Endothelial cell of umbilical vein (primary cell): ENCODE measurements at regions not wholly inside any gene's neighbourhood (a gene's known extent, or its start where the extent isn't known, plus 50 kb on each side); places are given as distances from the start of the nearest gene placed in this dataset.

Source experiments
- BruUV-seq: library from RNA; stranded (reverse); fragments of 400-500 nt; replicated peaks from 2 replicates; lab custom pipeline; 2021; lab: Mats Ljungman, UMichigan
- CTCF ChIA-PET: fragments of 300-600, 350-600 bp; sonication (Branson Sonifier 250); formaldehyde crosslinking; loops from one replicate; lab custom pipeline; 2021; ENCODE audit warnings: antibody characterized with exemption, inconsistent platforms; lab: Charles Lee
- POLR2A ChIA-PET: fragments of 300-600, 350-600 bp; sonication (Branson Sonifier 250); formaldehyde crosslinking; loops from one replicate; lab custom pipeline; 2021; ENCODE audit warnings: antibody characterized with exemption, inconsistent platforms; lab: Charles Lee
- DNase-seq: peaks from one replicate; pipeline ENCODE4 v3.0.0-alpha.2; 2011; ENCODE audit warnings: low read depth, low spot score
- FAIRE-seq: peaks from 2 replicates; lab custom pipeline; 2011; peaks lifted over from hg19 to GRCh38; lab: Jason Lieb, UNC
- H2AFZ ChIP-seq: 2 replicates; pipeline ENCODE4 v1.6.0; 2012; ENCODE audit warnings: low read depth, low read length, control low read depth, inconsistent platforms
- H3K27ac ChIP-seq: 2 replicates; pipeline ENCODE4 v1.5.1; 2011; ENCODE audit warnings: low read depth, mild to moderate bottlenecking, control low read depth, low read length, moderate library complexity; ENCODE audit not compliant: insufficient read depth
- H3K27me3 ChIP-seq, 2 experiments: 2 replicates each; pipeline versions ENCODE4 v1.6.0 to v1.6.1; 2011; ENCODE audit warnings: low read length in 2 of 2, mixed read lengths in 1 of 2; ENCODE audit not compliant: control insufficient read depth in 2 of 2, insufficient read depth in 2 of 2
- H3K36me3 ChIP-seq, 2 experiments: 2 replicates in 1 of 2; 3 replicates in 1 of 2; pipeline ENCODE4 v1.5.1; 2011; ENCODE audit warnings: low read length in 2 of 2, mild to moderate bottlenecking in 1 of 2, moderate library complexity in 1 of 2; ENCODE audit not compliant: control insufficient read depth in 2 of 2, insufficient read depth in 2 of 2; ENCODE audit errors: extremely low read depth in 1 of 2
- H3K4me1 ChIP-seq: 3 replicates; pipeline ENCODE4 v1.5.1; 2011; ENCODE audit warnings: mild to moderate bottlenecking, low read length; ENCODE audit not compliant: control insufficient read depth, insufficient read depth; ENCODE audit errors: extremely low read depth
- H3K4me2 ChIP-seq: 2 replicates; pipeline ENCODE4 v1.6.1; 2011; ENCODE audit warnings: low read length, control low read depth, mixed read lengths; ENCODE audit not compliant: insufficient read depth
- H3K4me3 ChIP-seq, 3 experiments: fragments of 200-600 bp in 1 of 3; sonication (generic), shearing (Covaris generic) in 1 of 3; replicated peaks in 1 of 3; 2 replicates each; pipeline ENCODE4 v1.5.1; 2011 to 2016; ENCODE audit warnings: control low read depth in 3 of 3, low read length in 3 of 3, mild to moderate bottlenecking in 2 of 3, inconsistent platforms in 1 of 3, low read depth in 1 of 3, moderate library complexity in 1 of 3; ENCODE audit not compliant: insufficient read depth in 1 of 3
- H3K79me2 ChIP-seq: 2 replicates; pipeline ENCODE4 v1.6.0; 2012; ENCODE audit warnings: low read length, inconsistent platforms; ENCODE audit not compliant: control insufficient read depth, insufficient read depth
- H3K9ac ChIP-seq: replicated peaks from 2 replicates; pipeline ENCODE3; 2011; ENCODE audit warnings: low read length, control low read depth; ENCODE audit not compliant: insufficient read depth; ENCODE audit errors: extremely low read depth
- H3K9me1 ChIP-seq: replicated peaks from 3 replicates; pipeline ENCODE4 v1.6.0; 2011; ENCODE audit warnings: mild to moderate bottlenecking, low read length; ENCODE audit not compliant: control insufficient read depth, insufficient read depth; ENCODE audit errors: extremely low read depth
- H3K9me3 ChIP-seq: replicated peaks from 2 replicates; pipeline ENCODE4 v1.5.1; 2012; ENCODE audit warnings: low read length, inconsistent platforms; ENCODE audit not compliant: control insufficient read depth, insufficient read depth
- H4K20me1 ChIP-seq: replicated peaks from 2 replicates; pipeline ENCODE3; 2011; ENCODE audit warnings: mild to moderate bottlenecking, low read length; ENCODE audit not compliant: control insufficient read depth, insufficient read depth; ENCODE audit errors: extremely low read depth
- CTCF ChIP-seq, 2 donors: IDR thresholded peaks; 1 replicate in 1 of 2; 2 replicates in 1 of 2; pipeline ENCODE4 v1.5.1; 2011; ENCODE audit warnings: low read length in 2 of 2, mild to moderate bottlenecking in 2 of 2, moderate library complexity in 2 of 2, control low read depth in 1 of 2, inconsistent platforms in 1 of 2, low read depth in 1 of 2; ENCODE audit not compliant: insufficient read depth in 1 of 2; ENCODE audit errors: extremely low read depth in 1 of 2
- EZH2 ChIP-seq: IDR thresholded peaks from 2 replicates; pipeline ENCODE4 v1.6.1; 2012; ENCODE audit warnings: borderline replicate concordance, low read depth, mild to moderate bottlenecking, moderate library complexity, low read length, inconsistent platforms; ENCODE audit not compliant: severe bottlenecking
- FOS ChIP-seq: IDR thresholded peaks from 2 replicates; pipeline ENCODE4 v1.6.1; 2011; ENCODE audit warnings: mild to moderate bottlenecking, low read length, moderate library complexity, borderline replicate concordance; ENCODE audit not compliant: insufficient read depth
- GATA2 ChIP-seq: IDR thresholded peaks from 2 replicates; pipeline ENCODE4 v1.7.0; 2011; ENCODE audit warnings: low read depth, mild to moderate bottlenecking, moderate library complexity, mixed read lengths, low read length; ENCODE audit not compliant: insufficient read length, insufficient read depth
- JUN ChIP-seq: IDR thresholded peaks from 2 replicates; pipeline ENCODE4 v1.6.1; 2011; ENCODE audit warnings: borderline replicate concordance, low read depth; ENCODE audit not compliant: insufficient read length, insufficient read depth
- MAX ChIP-seq: IDR thresholded peaks from 2 replicates; pipeline ENCODE4 v1.6.1; 2011; ENCODE audit not compliant: insufficient read depth, insufficient read length
- MYC ChIP-seq: IDR thresholded peaks from one replicate; pipeline ENCODE4 v1.6.1; 2011; ENCODE audit warnings: mild to moderate bottlenecking, low read depth, low read length
- POLR2A ChIP-seq: IDR thresholded peaks from 2 replicates; pipeline ENCODE4 v1.6.1; 2012; ENCODE audit warnings: low read depth, mild to moderate bottlenecking, control low read depth, low read length
- POLR2AphosphoS5 ChIP-seq: IDR thresholded peaks from 2 replicates; pipeline ENCODE4 v1.6.1; 2012; ENCODE audit warnings: low read depth, mild to moderate bottlenecking, control low read depth, low read length, moderate library complexity; ENCODE audit not compliant: insufficient read depth
- dilution Hi-C: fragments of 300-500 bp; cut with MboI; formaldehyde crosslinking; loops from one replicate; pipeline ENCODE4 v1.15.0; 2019; ENCODE audit warnings: low sequenced_read_pairs; ENCODE audit not compliant: extremely low pct_ligation_motif_present
- intact Hi-C: fragments of 100-400 bp; cut with micrococcal nuclease; formaldehyde crosslinking; loops from one replicate; pipeline ENCODE4 v1.10.0; 2022

- no peak overlapping the region for H3K4me3 ChIP-seq
- H3K4me1 ChIP-seq, result no peaks in the 10 kb centered on the region
- no peaks in the 10 kb centered on the region for H3K27me3 ChIP-seq
- ChIA-PET CTCF (no interaction called here), POLR2A (no interaction called here)
- H3K79me2 ChIP-seq, result no peaks in the 10 kb centered on the region
- dilution Hi-C loops, result no loop called here
- no peak for DNase-seq
- TF ChIP-seq FOS (no peak), EZH2 (no peak), CTCF (IDR thresholded peaks at IDR 0.05; ENCODE audit: extremely low read depth in 1 of 2, insufficient read depth in 1 of 2, low read depth in 1 of 2, low read length in 2 of 2) (no peak), JUN (no peak), GATA2 (no peak), POLR2A (no peak), MAX (no peak), POLR2AphosphoS5 (no peak), MYC (no peak)
- intact Hi-C loops, result no loop called here
- no peaks in the 10 kb centered on the region for H3K9me1 ChIP-seq
- H3K4me2 ChIP-seq, result no peak overlapping the region
- H3K27ac ChIP-seq, result no peak overlapping the region
- H3K9me3 ChIP-seq, result peaks cover 9% of the 10 kb centered on the region
- no TSS peak for BruUV-seq
- FAIRE-seq, result no peak
- no peak overlapping the region for H3K9ac ChIP-seq
- no peak overlapping the region for H2AFZ ChIP-seq
- H4K20me1 ChIP-seq, result no peaks in the 10 kb centered on the region
- no peaks in the 10 kb centered on the region for H3K36me3 ChIP-seq
These were observed 565.3 kb upstream of the ROBO2 start for GRCh38 chr3:76474632-76475031.
